ENCODE measurements at regions not wholly inside any gene's neighbourhood (a gene's known extent, or its start where the extent isn't known, plus 50 kb on each side); places are given as distances from the start of the nearest gene placed in this dataset.

DNA sequence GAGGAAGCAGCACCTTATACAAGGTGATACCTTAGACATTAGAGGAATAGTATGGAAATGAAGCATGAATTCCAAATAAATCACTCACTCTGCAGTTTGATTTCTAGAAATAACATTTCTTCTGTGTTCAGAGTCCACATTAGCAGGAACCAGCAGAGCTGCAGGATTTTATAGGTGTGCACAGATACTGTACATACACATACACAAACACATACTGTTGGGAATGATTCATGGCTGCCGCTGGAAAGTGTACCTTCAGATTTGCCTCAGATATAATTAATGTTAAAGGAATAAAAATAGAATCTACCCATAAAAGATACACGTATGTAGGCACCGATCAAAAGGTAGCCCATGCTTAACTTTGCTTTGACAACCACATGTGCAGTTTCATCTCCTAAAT is 578.1 kb downstream of the CSNK1G3 start:
- TF ChIP-seq, protein P1, sequence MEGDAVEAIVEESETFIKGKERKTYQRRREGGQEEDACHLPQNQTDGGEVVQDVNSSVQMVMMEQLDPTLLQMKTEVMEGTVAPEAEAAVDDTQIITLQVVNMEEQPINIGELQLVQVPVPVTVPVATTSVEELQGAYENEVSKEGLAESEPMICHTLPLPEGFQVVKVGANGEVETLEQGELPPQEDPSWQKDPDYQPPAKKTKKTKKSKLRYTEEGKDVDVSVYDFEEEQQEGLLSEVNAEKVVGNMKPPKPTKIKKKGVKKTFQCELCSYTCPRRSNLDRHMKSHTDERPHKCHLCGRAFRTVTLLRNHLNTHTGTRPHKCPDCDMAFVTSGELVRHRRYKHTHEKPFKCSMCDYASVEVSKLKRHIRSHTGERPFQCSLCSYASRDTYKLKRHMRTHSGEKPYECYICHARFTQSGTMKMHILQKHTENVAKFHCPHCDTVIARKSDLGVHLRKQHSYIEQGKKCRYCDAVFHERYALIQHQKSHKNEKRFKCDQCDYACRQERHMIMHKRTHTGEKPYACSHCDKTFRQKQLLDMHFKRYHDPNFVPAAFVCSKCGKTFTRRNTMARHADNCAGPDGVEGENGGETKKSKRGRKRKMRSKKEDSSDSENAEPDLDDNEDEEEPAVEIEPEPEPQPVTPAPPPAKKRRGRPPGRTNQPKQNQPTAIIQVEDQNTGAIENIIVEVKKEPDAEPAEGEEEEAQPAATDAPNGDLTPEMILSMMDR (conservative IDR thresholded peaks at IDR 0.05) = no peak
- no peak for TF ChIP-seq ZFX (IDR thresholded peaks at IDR 0.05)
